Activated CD4-positive, alpha-beta T cell treated with anti-CD3 and anti-CD28 coated beads, Interleukin-2, Interleukin-6, amounts not matched to agents 100 ng/mL and 50 ng/mL, durations not matched to agents 16 hours and 8 hours (primary cell): ENCODE measurements at regions not wholly inside any gene's neighbourhood (a gene's known extent, or its start where the extent isn't known, plus 50 kb on each side); places are given as distances from the start of the nearest gene placed in this dataset.
A peak's percentile ranks its signal among the peaks of the same experiment; 100 is the strongest.

ENCODE experiments used
- DNase-seq: peaks from one replicate; pipeline ENCODE4 v3.0.0-alpha.2; 2020

GRCh38 chr5:103374473-103374963 lies 116.0 kb downstream of the MACIR start:
- no peak for DNase-seq

- no peak for DNase-seq
Observed at GRCh38 chr5:103373597-103374472, 115.3 kb downstream of the MACIR start.

GRCh38 chr5:103371046-103371607 lies 112.6 kb downstream of the MACIR start:
- DNase-seq: no peak

GRCh38 chr5:103369125-103370120 lies 110.9 kb downstream of the MACIR start:
- DNase-seq: no peak

GRCh38 chr5:103367702-103368101 lies 109.1 kb downstream of the MACIR start:
- DNase-seq: no peak

- DNase-seq: no peak
Observed at GRCh38 chr5:103366918-103367549, 108.5 kb downstream of the MACIR start.

GRCh38 chr5:103364074-103364473 lies 105.5 kb downstream of the MACIR start:
- DNase-seq: no peak

DNA sequence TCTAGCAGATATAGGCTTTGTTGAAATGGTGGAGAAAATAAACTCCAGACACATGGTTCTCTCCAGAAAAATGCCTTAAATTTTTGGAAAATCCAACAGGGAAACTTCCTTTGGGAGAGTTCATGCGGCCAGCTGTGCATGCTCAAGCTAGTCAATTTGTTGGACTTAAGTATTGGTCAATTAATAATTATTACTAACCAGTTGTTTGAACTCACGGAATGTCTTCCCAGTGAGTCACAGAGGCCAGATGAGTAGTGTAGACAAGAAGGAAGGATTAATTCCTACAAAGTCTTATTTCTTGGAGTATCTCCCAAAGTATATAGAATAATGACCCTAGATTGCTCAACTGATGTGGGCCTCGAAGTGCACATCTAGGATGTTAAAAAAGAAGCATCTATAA lies 103.6 kb downstream of the MACIR start:
- DNase-seq: no peak

- DNase-seq: no peak
Observed at GRCh38 chr5:103360475-103360874, 101.9 kb downstream of the MACIR start.

DNA sequence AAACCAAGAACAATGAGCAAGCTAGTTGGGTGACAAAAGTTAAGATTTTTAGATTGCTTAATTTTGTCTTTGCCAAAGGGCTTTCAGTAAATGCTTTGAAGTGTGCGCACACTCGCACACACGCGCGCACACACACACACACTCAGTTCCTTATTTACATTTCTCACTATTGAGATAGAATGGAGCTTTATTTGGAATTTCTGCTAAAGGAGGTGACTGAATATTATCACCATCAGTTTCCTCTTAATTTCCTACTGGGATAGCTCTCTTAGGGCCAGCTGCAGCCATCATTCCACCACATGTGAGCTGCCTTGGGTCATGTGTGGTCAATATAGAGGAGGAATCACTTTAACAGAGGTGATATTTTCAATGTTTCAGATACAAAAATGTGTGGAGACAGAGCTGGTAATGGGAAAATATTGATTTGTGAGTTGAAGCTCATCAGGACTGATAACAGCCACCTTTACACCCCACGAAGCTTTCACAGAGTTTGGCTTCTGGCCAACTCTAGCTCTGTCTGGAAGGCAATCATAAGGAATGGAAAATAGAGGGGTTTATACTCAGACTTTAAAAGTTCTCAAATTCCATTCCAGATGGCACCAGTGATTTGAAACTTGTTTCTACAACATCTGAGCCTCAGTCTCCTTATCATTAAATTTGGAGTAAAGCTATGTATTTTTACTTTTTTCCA lies 99.9 kb downstream of the MACIR start:
- no peak for DNase-seq

DNA sequence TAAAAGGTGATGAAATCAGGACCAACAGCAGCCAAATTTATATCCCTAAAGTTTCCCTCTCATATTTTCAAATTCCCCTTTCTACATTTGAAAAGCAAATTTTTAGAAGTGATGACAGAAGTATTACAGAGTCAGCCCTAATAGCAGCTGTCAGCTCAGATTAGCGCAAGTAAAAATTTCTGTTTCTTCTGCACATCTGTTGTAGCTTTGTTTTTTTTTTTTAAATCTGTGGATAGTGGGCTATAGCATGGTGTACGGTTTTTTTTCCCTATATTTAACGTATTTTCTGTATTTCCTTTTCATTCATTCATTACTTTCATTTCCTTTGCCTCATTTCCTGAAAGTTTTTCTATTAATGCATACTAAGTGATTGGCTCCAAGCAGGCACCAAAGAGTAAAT lies 99.1 kb downstream of the MACIR start:
- DNase-seq: no peak

DNA sequence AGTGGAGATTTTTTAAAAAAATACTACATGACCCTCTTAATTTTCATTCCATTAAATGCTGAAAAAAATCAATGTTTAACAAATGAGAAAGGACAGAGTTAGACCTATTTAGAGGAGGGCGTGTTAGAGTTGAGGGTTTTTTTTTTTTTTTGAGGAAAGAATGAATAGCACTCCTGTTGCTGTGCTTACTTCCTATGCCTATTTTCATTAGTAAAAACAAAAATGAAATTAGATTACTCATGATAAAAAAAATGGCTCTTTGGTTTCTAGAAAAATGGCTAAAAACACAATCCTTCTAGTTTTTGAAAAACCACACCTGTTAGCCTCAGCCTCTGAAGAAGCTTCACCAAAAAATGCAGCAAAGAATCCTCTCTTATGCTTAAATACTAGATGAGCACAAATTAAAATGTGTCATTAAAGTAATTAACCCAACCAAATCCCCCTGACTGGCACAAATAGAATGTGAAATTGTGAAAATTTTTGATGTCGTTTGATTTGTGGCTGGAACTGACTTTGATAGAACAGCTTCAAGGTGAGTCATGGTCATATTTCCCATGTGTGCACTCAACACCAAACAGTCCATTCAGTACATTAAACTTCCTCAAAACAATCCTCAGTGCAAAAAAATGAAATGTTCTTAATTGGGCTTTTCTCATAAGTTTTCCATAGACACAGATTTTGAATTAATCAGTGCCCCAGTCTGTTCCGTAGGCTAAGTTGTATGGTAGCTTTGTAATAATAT lies 98.0 kb downstream of the MACIR start:
- peak; percentile 41 for DNase-seq

DNA sequence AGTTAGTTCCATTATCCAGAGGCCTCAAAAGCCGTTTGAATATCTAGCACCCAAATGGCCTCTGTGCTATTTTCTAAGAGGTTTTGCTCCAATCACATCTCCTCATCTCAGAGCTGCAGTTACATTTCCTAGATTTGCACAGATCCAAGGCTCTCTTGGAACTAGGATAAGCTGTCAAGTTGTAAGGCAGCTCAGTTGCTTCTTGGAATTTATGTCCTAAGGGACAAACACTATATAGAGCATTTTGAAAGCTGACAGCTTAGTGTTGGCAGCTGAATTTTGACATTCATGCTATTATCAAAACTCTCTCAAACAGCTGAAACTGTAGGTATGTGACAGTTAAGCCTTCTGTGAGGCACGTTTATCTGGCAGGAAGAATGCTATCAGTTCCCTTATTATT lies 97.0 kb downstream of the MACIR start:
- DNase-seq: no peak

DNA sequence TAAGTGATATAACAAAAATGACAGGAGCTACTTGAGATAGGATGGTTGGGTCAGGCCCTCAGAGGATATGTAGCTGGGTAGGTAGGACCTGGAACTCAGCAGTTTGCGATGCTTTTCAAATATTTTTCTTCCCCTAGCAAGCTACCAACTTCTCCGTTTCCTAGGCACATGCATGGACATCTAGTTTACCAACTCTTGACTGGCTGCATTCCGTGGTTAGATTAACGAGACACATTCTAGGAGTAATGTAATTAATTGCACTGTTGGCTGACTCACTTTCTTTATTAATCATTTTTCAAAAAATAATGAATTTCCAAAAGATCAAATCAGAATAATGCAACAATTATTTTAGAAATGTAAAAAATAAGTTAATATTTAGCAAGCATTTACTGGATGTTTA lies 95.9 kb downstream of the MACIR start:
- DNase-seq: no peak

DNA sequence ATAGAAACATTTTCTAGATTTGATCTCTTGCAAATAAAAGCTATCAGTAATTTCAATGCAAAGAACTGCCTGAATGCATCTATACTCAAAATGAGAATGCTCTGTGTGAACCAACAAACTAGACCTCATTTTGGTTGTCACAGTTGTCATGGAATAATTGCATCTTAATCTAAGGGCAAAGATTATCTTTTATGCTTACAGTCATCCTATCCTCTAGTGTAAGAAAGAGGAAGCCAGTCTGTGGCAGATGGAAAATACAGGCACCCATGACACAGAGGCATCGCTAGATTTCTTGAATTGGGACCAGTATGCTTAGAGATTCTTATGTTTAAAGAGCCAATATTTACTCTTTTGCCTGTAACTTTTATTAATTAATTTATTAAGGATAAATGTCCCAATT lies 95.0 kb downstream of the MACIR start:
- peak; percentile 11 for DNase-seq

GRCh38 chr5:103347716-103348423 lies 89.3 kb downstream of the MACIR start:
- DNase-seq: no peak

- no peak for DNase-seq
Observed at GRCh38 chr5:103346162-103346748, 87.7 kb downstream of the MACIR start.

DNA sequence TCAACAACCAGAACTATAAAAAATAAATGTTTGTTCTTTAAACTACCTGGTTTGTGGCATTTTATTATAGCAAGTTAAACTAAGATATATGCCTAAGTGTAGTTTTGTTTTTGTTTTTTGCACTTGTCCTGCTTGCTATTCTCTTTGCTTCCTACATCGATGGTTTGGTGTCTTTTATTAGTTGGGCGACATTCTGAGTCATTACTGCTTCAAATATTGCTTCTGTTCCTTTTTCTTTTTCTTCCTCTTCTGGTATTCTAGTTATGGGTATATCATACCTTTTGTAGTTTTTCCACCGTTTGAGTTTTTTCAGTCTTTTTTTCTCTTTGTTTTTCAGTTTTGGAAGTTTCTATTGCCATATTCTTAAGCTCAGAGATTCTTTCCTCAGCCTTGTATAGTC lies 86.9 kb downstream of the MACIR start:
- DNase-seq: no peak

- DNase-seq: peak; percentile 86
Observed at GRCh38 chr5:103340717-103341388, 82.3 kb downstream of the MACIR start.

DNA sequence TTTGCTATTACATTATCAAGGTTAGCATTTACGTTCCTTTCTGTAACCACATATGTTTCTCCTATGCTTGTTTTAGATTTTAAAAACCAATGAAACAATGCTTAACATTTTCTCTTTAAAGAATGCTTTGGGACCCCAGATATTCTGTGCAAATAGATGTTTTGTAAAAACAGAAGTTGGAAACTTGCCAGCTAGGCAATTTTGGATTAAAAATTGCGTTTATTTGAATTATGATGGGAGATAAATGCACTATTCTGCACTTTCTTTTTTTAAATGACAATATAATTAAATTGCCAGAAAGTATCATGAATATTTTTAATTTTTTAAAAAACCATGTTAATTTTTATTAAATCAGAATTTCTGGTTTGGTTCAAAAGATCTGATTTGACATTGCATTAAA lies 81.6 kb downstream of the MACIR start:
- DNase-seq: no peak
